ENCODE measurements at regions not wholly inside any gene's neighbourhood (a gene's known extent, or its start where the extent isn't known, plus 50 kb on each side); places are given as distances from the start of the nearest gene placed in this dataset.

DNA sequence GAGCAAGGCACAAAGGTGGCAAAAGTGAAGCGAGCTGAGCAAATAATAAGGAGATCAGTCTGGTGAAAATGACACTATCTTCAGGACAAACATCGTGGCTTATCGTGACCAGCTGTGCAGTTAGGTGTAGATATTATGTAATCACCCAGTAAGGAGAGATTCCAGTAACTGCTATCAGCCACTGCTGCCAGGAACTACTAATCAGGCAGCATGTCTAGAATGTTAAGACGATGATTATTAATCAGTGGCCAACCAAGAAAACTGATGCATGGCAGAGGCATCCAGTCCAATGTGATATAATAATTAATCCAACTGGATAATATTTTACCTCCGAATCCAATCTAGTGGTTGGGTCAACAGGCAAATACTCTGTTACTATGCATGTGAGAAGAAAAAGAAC lies 252.7 kb upstream of the ZPLD1 start:
- no peaks in the 10 kb centered on the region for H3K27me3 Mint-ChIP-seq (ENCODE audit: low read depth in 3 of 3)
- no peaks in the 10 kb centered on the region for H3K27me3 ChIP-seq (ENCODE audit: control insufficient read depth in 2 of 2, insufficient read depth in 2 of 2, low read length in 2 of 2)
- H3K9me3 Mint-ChIP-seq, result peaks cover 0 to 4% (median 0%) of the 10 kb centered on the region in 7 donors
- peaks cover 4% of the 10 kb centered on the region for H3K4me1 Mint-ChIP-seq
- H3K36me3 ChIP-seq (replicated peaks in 1 of 2; ENCODE audit: control insufficient read depth in 1 of 2, insufficient read depth in 2 of 2, low read length in 2 of 2), result no peaks in the 10 kb centered on the region
- no peak for DNase-seq
- H2AFZ ChIP-seq (ENCODE audit: insufficient read depth, low read depth, low read length, poor library complexity, severe bottlenecking), result no peak overlapping the region
- no peak overlapping the region for H3K4me3 ChIP-seq (replicated peaks in 1 of 3; ENCODE audit: low read depth in 2 of 3, low read length in 3 of 3)
- H3K79me2 ChIP-seq (ENCODE audit: insufficient read depth, low read length), result no peaks in the 10 kb centered on the region
- H3K4me1 ChIP-seq (ENCODE audit: control insufficient read depth in 1 of 2, insufficient read depth in 2 of 2, low read length in 2 of 2), result peaks cover 24 to 30% of the 10 kb centered on the region in 2 donors
- intact Hi-C loops (cut with micrococcal nuclease), result no loop called here
- TF ChIP-seq, protein P1, sequence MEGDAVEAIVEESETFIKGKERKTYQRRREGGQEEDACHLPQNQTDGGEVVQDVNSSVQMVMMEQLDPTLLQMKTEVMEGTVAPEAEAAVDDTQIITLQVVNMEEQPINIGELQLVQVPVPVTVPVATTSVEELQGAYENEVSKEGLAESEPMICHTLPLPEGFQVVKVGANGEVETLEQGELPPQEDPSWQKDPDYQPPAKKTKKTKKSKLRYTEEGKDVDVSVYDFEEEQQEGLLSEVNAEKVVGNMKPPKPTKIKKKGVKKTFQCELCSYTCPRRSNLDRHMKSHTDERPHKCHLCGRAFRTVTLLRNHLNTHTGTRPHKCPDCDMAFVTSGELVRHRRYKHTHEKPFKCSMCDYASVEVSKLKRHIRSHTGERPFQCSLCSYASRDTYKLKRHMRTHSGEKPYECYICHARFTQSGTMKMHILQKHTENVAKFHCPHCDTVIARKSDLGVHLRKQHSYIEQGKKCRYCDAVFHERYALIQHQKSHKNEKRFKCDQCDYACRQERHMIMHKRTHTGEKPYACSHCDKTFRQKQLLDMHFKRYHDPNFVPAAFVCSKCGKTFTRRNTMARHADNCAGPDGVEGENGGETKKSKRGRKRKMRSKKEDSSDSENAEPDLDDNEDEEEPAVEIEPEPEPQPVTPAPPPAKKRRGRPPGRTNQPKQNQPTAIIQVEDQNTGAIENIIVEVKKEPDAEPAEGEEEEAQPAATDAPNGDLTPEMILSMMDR (IDR thresholded peaks at IDR 0.05), result no peak
- H3K4me3 Mint-ChIP-seq, result no peak overlapping the region
- H4K20me1 ChIP-seq (ENCODE audit: insufficient read depth, low read length), result no peaks in the 10 kb centered on the region
- no peak overlapping the region for H3K9ac ChIP-seq (ENCODE audit: insufficient read depth, low read length, poor library complexity, severe bottlenecking)
- H3K4me2 ChIP-seq (replicated peaks; ENCODE audit: extremely low read depth, low read length, poor library complexity, severe bottlenecking), result no peak overlapping the region
- no peaks in the 10 kb centered on the region for H3K36me3 Mint-ChIP-seq
- H3K9me3 ChIP-seq (replicated peaks in 1 of 2; ENCODE audit: control insufficient read depth in 1 of 2, insufficient read depth in 1 of 2, low read length in 2 of 2), result no peaks in the 10 kb centered on the region
- H3K27ac Mint-ChIP-seq, result no peak overlapping the region
- 33% methylated on average over 3 of the region's 5 CpGs for WGBS (ENCODE audit: insufficient coverage)
- H3K27ac ChIP-seq (ENCODE audit: low read depth in 1 of 2, low read length in 2 of 2), result no peak overlapping the region

DNA sequence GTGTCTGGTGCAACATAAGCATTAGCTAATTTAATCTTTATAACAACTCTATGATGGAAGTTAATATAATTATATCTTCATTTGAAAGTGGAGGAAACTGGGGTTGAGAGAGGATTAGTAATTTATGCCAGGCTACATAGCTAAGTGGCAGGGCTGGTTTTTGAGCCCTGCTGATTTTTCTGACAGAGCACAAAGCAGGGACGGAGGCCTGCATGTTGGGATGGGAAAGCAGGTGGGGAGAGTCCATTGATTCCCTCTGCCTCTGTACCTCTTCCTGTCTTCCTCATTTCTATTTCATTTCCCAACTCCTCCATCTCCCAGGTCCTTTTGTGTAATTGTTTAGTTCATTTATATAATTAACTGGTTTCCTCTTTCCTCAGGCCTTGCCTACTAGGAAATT lies 251.6 kb upstream of the ZPLD1 start:
- Histone ChIP-seq H3K9me3 (replicated peaks in 1 of 2; ENCODE audit: control insufficient read depth in 1 of 2, insufficient read depth in 1 of 2, low read length in 2 of 2) (no peaks in the 10 kb centered on the region), H3K4me1 (ENCODE audit: control insufficient read depth in 1 of 2, insufficient read depth in 2 of 2, low read length in 2 of 2) (peaks cover 24 to 27% of the 10 kb centered on the region in 2 donors), H3K36me3 (replicated peaks in 1 of 2; ENCODE audit: control insufficient read depth in 1 of 2, insufficient read depth in 2 of 2, low read length in 2 of 2) (no peaks in the 10 kb centered on the region), H3K27me3 (ENCODE audit: control insufficient read depth in 2 of 2, insufficient read depth in 2 of 2, low read length in 2 of 2) (no peaks in the 10 kb centered on the region), H3K4me2 (replicated peaks; ENCODE audit: extremely low read depth, low read length, poor library complexity, severe bottlenecking) (no peak overlapping the region), H3K9ac (ENCODE audit: insufficient read depth, low read length, poor library complexity, severe bottlenecking) (no peak overlapping the region), H3K27ac (ENCODE audit: low read depth in 1 of 2, low read length in 2 of 2) (no peak overlapping the region), H2AFZ (ENCODE audit: insufficient read depth, low read depth, low read length, poor library complexity, severe bottlenecking) (no peak overlapping the region), H3K79me2 (ENCODE audit: insufficient read depth, low read length) (no peaks in the 10 kb centered on the region), H3K4me3 (replicated peaks in 1 of 3; ENCODE audit: low read depth in 2 of 3, low read length in 3 of 3) (no peak overlapping the region), H4K20me1 (ENCODE audit: insufficient read depth, low read length) (no peaks in the 10 kb centered on the region)
- WGBS (ENCODE audit: insufficient coverage), result no CpG with 5 or more reads among the region's 1 CpG
- intact Hi-C loops (cut with micrococcal nuclease), result no loop called here
- Mint-ChIP-seq H3K4me1 (peaks cover 3% of the 10 kb centered on the region), H3K9me3 (peaks cover 0 to 4% (median 0%) of the 10 kb centered on the region in 7 donors), H3K27me3 (ENCODE audit: low read depth in 3 of 3) (no peaks in the 10 kb centered on the region), H3K4me3 (no peak overlapping the region), H3K27ac (peak overlapping the region in 1 of 7 donors; percentile 45), H3K36me3 (no peaks in the 10 kb centered on the region)
- TF ChIP-seq, protein P1 (IDR thresholded peaks at IDR 0.05), result no peak
- no peak for DNase-seq
